ENCODE measurements at regions not wholly inside any gene's neighbourhood (a gene's known extent, or its start where the extent isn't known, plus 50 kb on each side); places are given as distances from the start of the nearest gene placed in this dataset.

DNA sequence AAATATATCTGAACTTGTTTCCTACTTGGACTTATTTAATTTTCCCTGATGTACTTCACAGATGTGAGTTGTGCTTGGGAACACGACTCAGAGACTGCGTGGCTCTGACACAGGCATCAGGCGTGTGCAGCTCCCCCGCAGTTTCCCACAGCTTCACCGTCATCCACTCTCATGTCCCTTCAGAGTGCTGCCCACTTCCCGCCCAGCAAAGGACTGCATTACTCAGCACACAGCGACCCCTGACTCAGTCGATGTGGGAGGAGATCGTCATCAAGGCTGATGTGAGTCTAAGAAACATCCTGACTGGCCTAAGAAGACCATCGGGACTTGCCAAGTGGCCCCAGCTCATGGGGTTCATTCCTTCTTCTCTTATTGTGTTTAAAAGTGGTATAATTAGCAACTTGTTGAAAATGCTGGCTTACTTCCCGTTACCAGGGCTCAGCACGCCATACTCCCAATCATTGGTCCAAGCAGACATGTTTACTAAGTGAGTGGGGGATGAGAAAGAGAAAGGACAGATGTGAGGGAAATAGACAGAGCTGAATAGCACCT is 539.4 kb upstream of the JARID2 start:
- H2BK5ac ChIP-seq (ENCODE audit: insufficient read length, low read length) = no peak overlapping the region
- Mint-ChIP-seq H3K27ac (peak overlapping the region in 1 of 3 experiments; percentile 21; a peak in 1 of 7 replicates), H3K27me3 (ENCODE audit: low read depth) (no peaks in the 10 kb centered on the region; the same call in none of the 2 replicates), H3K4me3 (no peak overlapping the region), H3K9me3 (peaks cover 5 to 11% of the 10 kb centered on the region in 2 experiments; a peak in 4 of 5 replicates), H3K4me1 (peaks cover 6 to 13% of the 10 kb centered on the region in 2 experiments), H3K36me3 (ENCODE audit: insufficient read depth in 1 of 3, low read depth in 3 of 3) (peaks cover 0 to 12% (median 6%) of the 10 kb centered on the region in 3 experiments; a peak in 5 of 7 replicates)
- peak overlapping the region; percentile 3 for H3K18ac ChIP-seq (ENCODE audit: insufficient read length, low read depth, low read length)
- no peak overlapping the region for H2BK12ac ChIP-seq (ENCODE audit: insufficient read length, low read depth, low read length)
- no peaks in the 10 kb centered on the region for H3K79me1 ChIP-seq (ENCODE audit: insufficient read depth, low read depth, low read length, poor library complexity, severe bottlenecking)
- no peak overlapping the region for H3K4me2 ChIP-seq (ENCODE audit: insufficient read depth, insufficient read length, low read length)
- no peak overlapping the region for H3K9ac ChIP-seq (ENCODE audit: extremely low read depth, insufficient read length, low read length)
- no peak overlapping the region for H3K23ac ChIP-seq (ENCODE audit: insufficient read length, low read depth, low read length)
- DNase-seq = no peak
- H2BK15ac ChIP-seq (ENCODE audit: low read depth, low read length) = no peak overlapping the region
- H3K79me2 ChIP-seq (ENCODE audit: insufficient read depth, low read length) = no peaks in the 10 kb centered on the region
- no peaks in the 10 kb centered on the region; the same call in 1 of the 2 replicates for H3K4me1 ChIP-seq (ENCODE audit: insufficient read depth, low read length)
- H3K9me3 ChIP-seq (ENCODE audit: control insufficient read depth, low read depth, low read length) = no peaks in the 10 kb centered on the region
- no peak overlapping the region for H3K4ac ChIP-seq (ENCODE audit: low read depth, low read length)
- H4K8ac ChIP-seq (replicated peaks; ENCODE audit: insufficient read length, low read depth, low read length) = no peak overlapping the region
- H3T11ph ChIP-seq (ENCODE audit: low read length) = no peak overlapping the region
- no peak overlapping the region for H2AK5ac ChIP-seq (ENCODE audit: insufficient read length, low read length)
- no peak overlapping the region; the same call in 1 of the 2 replicates for H3K14ac ChIP-seq (ENCODE audit: insufficient read depth, low read length)
- H2AFZ ChIP-seq (ENCODE audit: low read length) = no peak overlapping the region
- H2BK120ac ChIP-seq (ENCODE audit: low read depth, low read length, poor library complexity, severe bottlenecking) = no peak overlapping the region
- no peaks in the 10 kb centered on the region; the same call in 1 of the 2 replicates for H3K27me3 ChIP-seq (ENCODE audit: insufficient read depth, low read length)
- H3K23me2 ChIP-seq (ENCODE audit: insufficient read length, low read depth, low read length, poor library complexity, severe bottlenecking) = no peaks in the 10 kb centered on the region
- no peak overlapping the region for H2BK20ac ChIP-seq (ENCODE audit: low read depth, low read length, poor library complexity, severe bottlenecking)
- H4K20me1 ChIP-seq (ENCODE audit: control insufficient read depth, insufficient read depth, insufficient read length) = no peaks in the 10 kb centered on the region
- no peak overlapping the region for H3K56ac ChIP-seq (ENCODE audit: insufficient read length, low read depth, low read length)
- TF ChIP-seq, protein P1, sequence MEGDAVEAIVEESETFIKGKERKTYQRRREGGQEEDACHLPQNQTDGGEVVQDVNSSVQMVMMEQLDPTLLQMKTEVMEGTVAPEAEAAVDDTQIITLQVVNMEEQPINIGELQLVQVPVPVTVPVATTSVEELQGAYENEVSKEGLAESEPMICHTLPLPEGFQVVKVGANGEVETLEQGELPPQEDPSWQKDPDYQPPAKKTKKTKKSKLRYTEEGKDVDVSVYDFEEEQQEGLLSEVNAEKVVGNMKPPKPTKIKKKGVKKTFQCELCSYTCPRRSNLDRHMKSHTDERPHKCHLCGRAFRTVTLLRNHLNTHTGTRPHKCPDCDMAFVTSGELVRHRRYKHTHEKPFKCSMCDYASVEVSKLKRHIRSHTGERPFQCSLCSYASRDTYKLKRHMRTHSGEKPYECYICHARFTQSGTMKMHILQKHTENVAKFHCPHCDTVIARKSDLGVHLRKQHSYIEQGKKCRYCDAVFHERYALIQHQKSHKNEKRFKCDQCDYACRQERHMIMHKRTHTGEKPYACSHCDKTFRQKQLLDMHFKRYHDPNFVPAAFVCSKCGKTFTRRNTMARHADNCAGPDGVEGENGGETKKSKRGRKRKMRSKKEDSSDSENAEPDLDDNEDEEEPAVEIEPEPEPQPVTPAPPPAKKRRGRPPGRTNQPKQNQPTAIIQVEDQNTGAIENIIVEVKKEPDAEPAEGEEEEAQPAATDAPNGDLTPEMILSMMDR (conservative IDR thresholded peaks at IDR 0.05) = no peak
- H3K27ac ChIP-seq (ENCODE audit: insufficient read length, low read depth, low read length) = no peak overlapping the region
- H4K5ac ChIP-seq (ENCODE audit: insufficient read length, low read depth, low read length) = no peak overlapping the region
- WGBS (ENCODE audit: extremely low coverage, insufficient read length, low lambda C conversion rate) = no CpG with 5 or more reads among the region's 12 CpGs
- H4K91ac ChIP-seq (ENCODE audit: insufficient read length, low read depth, low read length) = no peak overlapping the region
